ENCODE measurements at regions not wholly inside any gene's neighbourhood (a gene's known extent, or its start where the extent isn't known, plus 50 kb on each side); places are given as distances from the start of the nearest gene placed in this dataset.

- Histone ChIP-seq H3K27ac (ENCODE audit: low read depth in 1 of 2, low read length in 2 of 2) (no peak overlapping the region), H3K4me3 (ENCODE audit: low read length) (no peak overlapping the region), H3K27me3 (ENCODE audit: control insufficient read depth in 1 of 2, insufficient read depth in 2 of 2, low read length in 2 of 2) (no peaks in the 10 kb centered on the region), H3K9me3 (ENCODE audit: control insufficient read depth in 1 of 2, insufficient read depth in 1 of 2, low read length in 2 of 2) (no peaks in the 10 kb centered on the region), H3K4me1 (ENCODE audit: insufficient read depth, low read length) (no peaks in the 10 kb centered on the region), H3K36me3 (ENCODE audit: insufficient read depth, low read length) (no peaks in the 10 kb centered on the region)
- DNase-seq = no peak
- ATAC-seq (ENCODE audit: poor library complexity) = no peak
- CTCF ChIA-PET = no interaction called here
- no peak for TF ChIP-seq CTCF (IDR thresholded peaks at IDR 0.05)
- H3K9me3 Mint-ChIP-seq = no peaks in the 10 kb centered on the region
- H3K4me1 Mint-ChIP-seq (ENCODE audit: low read depth) = no peaks in the 10 kb centered on the region
- no peak overlapping the region for H3K4me3 Mint-ChIP-seq
- H3K27me3 Mint-ChIP-seq = no peaks in the 10 kb centered on the region
- no peaks in the 10 kb centered on the region for H3K36me3 Mint-ChIP-seq (ENCODE audit: low read depth)
- no peak overlapping the region for H3K27ac Mint-ChIP-seq
- intact Hi-C loops (cut with DNase I, micrococcal nuclease) = no loop called here
- POLR2A ChIA-PET = no interaction called here
These were observed 102.7 kb upstream of the MIER3 start for GRCh38 chr5:57054671-57055070.

GRCh38 chr5:57055731-57056130, 103.8 kb upstream of the MIER3 start:
- intact Hi-C loops (cut with DNase I, micrococcal nuclease) = no loop called here
- no peaks in the 10 kb centered on the region for H3K9me3 ChIP-seq (ENCODE audit: control insufficient read depth in 1 of 2, insufficient read depth in 1 of 2, low read length in 2 of 2)
- H3K27ac Mint-ChIP-seq = no peak overlapping the region
- no peaks in the 10 kb centered on the region for H3K27me3 ChIP-seq (ENCODE audit: control insufficient read depth in 1 of 2, insufficient read depth in 2 of 2, low read length in 2 of 2)
- no peaks in the 10 kb centered on the region for H3K4me1 ChIP-seq (ENCODE audit: insufficient read depth, low read length)
- no peak overlapping the region for H3K4me3 ChIP-seq (ENCODE audit: low read length)
- no peaks in the 10 kb centered on the region for H3K27me3 Mint-ChIP-seq
- ChIA-PET CTCF (no interaction called here), POLR2A (no interaction called here)
- no peaks in the 10 kb centered on the region for H3K36me3 Mint-ChIP-seq (ENCODE audit: low read depth)
- no peak for ATAC-seq (ENCODE audit: poor library complexity)
- no peak for DNase-seq
- no peak overlapping the region for H3K4me3 Mint-ChIP-seq
- H3K36me3 ChIP-seq (ENCODE audit: insufficient read depth, low read length) = no peaks in the 10 kb centered on the region
- H3K9me3 Mint-ChIP-seq = no peaks in the 10 kb centered on the region
- H3K4me1 Mint-ChIP-seq (ENCODE audit: low read depth) = no peaks in the 10 kb centered on the region
- H3K27ac ChIP-seq (ENCODE audit: low read depth in 1 of 2, low read length in 2 of 2) = no peak overlapping the region
- TF ChIP-seq CTCF (IDR thresholded peaks at IDR 0.05) = no peak

- Mint-ChIP-seq H3K36me3 (ENCODE audit: low read depth) (no peaks in the 10 kb centered on the region), H3K27ac (no peak overlapping the region), H3K9me3 (peaks cover 3% of the 10 kb centered on the region), H3K4me1 (ENCODE audit: low read depth) (no peaks in the 10 kb centered on the region), H3K27me3 (peaks cover 7% of the 10 kb centered on the region), H3K4me3 (no peak overlapping the region)
- Histone ChIP-seq H3K9me3 (ENCODE audit: control insufficient read depth in 1 of 2, insufficient read depth in 1 of 2, low read length in 2 of 2) (peaks cover 0 to 5% of the 10 kb centered on the region in 2 experiments), H3K27me3 (ENCODE audit: control insufficient read depth in 1 of 2, insufficient read depth in 2 of 2, low read length in 2 of 2) (no peaks in the 10 kb centered on the region), H3K4me3 (ENCODE audit: low read length) (no peak overlapping the region), H3K27ac (ENCODE audit: low read depth in 1 of 2, low read length in 2 of 2) (no peak overlapping the region), H3K36me3 (ENCODE audit: insufficient read depth, low read length) (no peaks in the 10 kb centered on the region), H3K4me1 (ENCODE audit: insufficient read depth, low read length) (no peaks in the 10 kb centered on the region)
- DNase-seq (no peak), ATAC-seq (ENCODE audit: poor library complexity) (no peak)
- POLR2A ChIA-PET = no interaction called here
- TF ChIP-seq CTCF (IDR thresholded peaks at IDR 0.05) = no peak
- intact Hi-C loops (cut with DNase I, micrococcal nuclease) = no loop called here
- CTCF ChIA-PET = interaction anchor here (0.8 kb wide), 1 partner anchor 20 kb away, joined by 3 read pairs; no protein-coding TSS in a partner anchor
These were observed 110.1 kb upstream of the GPBP1 start for GRCh38 chr5:57063773-57064172.

Measured in CD4-positive, alpha-beta T cell (primary cell).